Neuronal stem cell (in vitro differentiated cells): ENCODE measurements at regions not wholly inside any gene's neighbourhood (a gene's known extent, or its start where the extent isn't known, plus 50 kb on each side); places are given as distances from the start of the nearest gene placed in this dataset.

Source experiments
- DNase-seq: peaks from one replicate; pipeline ENCODE4 v3.0.0-alpha.2; 2013; ENCODE audit warnings: low spot score
- H2AFZ ChIP-seq: one replicate; pipeline ENCODE4 v1.6.1; 2013; ENCODE audit warnings: mild to moderate bottlenecking, low read length, inconsistent platforms
- H2AK5ac ChIP-seq: 2 replicates; pipeline ENCODE4 v1.6.1; 2013; ENCODE audit warnings: low read depth, mild to moderate bottlenecking, inconsistent platforms, low read length, moderate library complexity, mixed read lengths
- H2BK120ac ChIP-seq: 2 replicates; pipeline ENCODE4 v1.6.1; 2013; ENCODE audit warnings: low read depth, mild to moderate bottlenecking, inconsistent platforms, low read length, moderate library complexity, mixed read lengths
- H2BK12ac ChIP-seq: one replicate; pipeline ENCODE4 v1.6.1; 2013; ENCODE audit warnings: low read length, inconsistent platforms
- H2BK15ac ChIP-seq: 2 replicates; pipeline ENCODE4 v1.6.1; 2013; ENCODE audit warnings: mild to moderate bottlenecking, low read length, inconsistent platforms, mixed read lengths
- H2BK5ac ChIP-seq: one replicate; pipeline ENCODE4 v1.6.1; 2013; ENCODE audit warnings: inconsistent platforms, mild to moderate bottlenecking, low read length, moderate library complexity
- H3K14ac ChIP-seq: one replicate; pipeline ENCODE4 v1.6.1; 2013; ENCODE audit warnings: low read length, inconsistent platforms
- H3K18ac ChIP-seq: 2 replicates; pipeline ENCODE4 v1.6.1; 2013; ENCODE audit warnings: low read length, inconsistent platforms
- H3K23ac ChIP-seq: 2 replicates; pipeline ENCODE4 v1.6.1; 2013; ENCODE audit warnings: low read depth, mild to moderate bottlenecking, mixed read lengths, low read length, inconsistent platforms; ENCODE audit not compliant: poor library complexity
- H3K27ac ChIP-seq: replicated peaks from 3 replicates; pipeline ENCODE4 v1.5.1; 2013; ENCODE audit warnings: low read length, inconsistent platforms
- H3K27me3 ChIP-seq, 3 experiments: 2 replicates each; pipeline ENCODE4 v1.6.1; 2013; ENCODE audit warnings: low read length in 3 of 3, mild to moderate bottlenecking in 2 of 3, inconsistent platforms in 1 of 3, low read depth in 1 of 3, mixed read lengths in 1 of 3, moderate library complexity in 1 of 3; ENCODE audit not compliant: control insufficient read depth in 3 of 3, insufficient read depth in 3 of 3
- H3K36me3 ChIP-seq, 2 donors: replicated peaks in 1 of 2; 2 replicates each; pipeline ENCODE4 v1.6.1; 2013; ENCODE audit warnings: low read length in 2 of 2; ENCODE audit not compliant: control insufficient read depth in 2 of 2, insufficient read depth in 2 of 2
- H3K4ac ChIP-seq: 2 replicates; pipeline ENCODE4 v1.6.1; 2013; ENCODE audit warnings: inconsistent platforms, mild to moderate bottlenecking, low read length, moderate library complexity
- H3K4me1 ChIP-seq, 2 donors: 1 replicate in 1 of 2; 2 replicates in 1 of 2; pipeline ENCODE4 v1.6.1; 2013; ENCODE audit warnings: low read length in 2 of 2, low read depth in 1 of 2; ENCODE audit not compliant: control insufficient read depth in 2 of 2, insufficient read depth in 1 of 2
- H3K4me2 ChIP-seq: one replicate; pipeline ENCODE4 v1.6.1; 2013; ENCODE audit warnings: mild to moderate bottlenecking, low read length, inconsistent platforms; ENCODE audit not compliant: insufficient read depth, poor library complexity, severe bottlenecking
- H3K4me3 ChIP-seq, 2 donors: 2 replicates each; pipeline ENCODE4 v1.5.1; 2013; ENCODE audit warnings: low read length in 2 of 2, mild to moderate bottlenecking in 2 of 2, inconsistent platforms in 1 of 2, moderate library complexity in 1 of 2
- H3K79me1 ChIP-seq: one replicate; pipeline ENCODE4 v1.6.1; 2013; ENCODE audit warnings: low read depth, mild to moderate bottlenecking, inconsistent platforms, low read length, moderate library complexity
- H3K9ac ChIP-seq: one replicate; pipeline ENCODE4 v1.6.1; 2013; ENCODE audit warnings: mild to moderate bottlenecking, low read depth, low read length, inconsistent platforms; ENCODE audit not compliant: poor library complexity
- H3K9me3 ChIP-seq, 2 donors: replicated peaks in 1 of 2; 2 replicates each; pipeline versions ENCODE3 to v1.6.1; 2013; ENCODE audit warnings: low read length in 2 of 2, mild to moderate bottlenecking in 2 of 2, inconsistent platforms in 1 of 2, low read depth in 1 of 2, mixed read lengths in 1 of 2, moderate library complexity in 1 of 2; ENCODE audit not compliant: control insufficient read depth in 2 of 2, insufficient read depth in 1 of 2
- H4K8ac ChIP-seq: one replicate; pipeline ENCODE4 v1.6.1; 2013; ENCODE audit warnings: low read depth, mild to moderate bottlenecking, inconsistent platforms, low read length, moderate library complexity
- H4K91ac ChIP-seq: one replicate; pipeline ENCODE4 v1.6.1; 2013; ENCODE audit warnings: low read length, low read depth, mild to moderate bottlenecking, inconsistent platforms; ENCODE audit not compliant: poor library complexity
- WGBS, 2 donors: extraction: QIAGEN DNeasy Blood & Tissue Kit; methylation state at CpG; one replicate each; pipeline ENCODE4 v1.1.7; 2013; ENCODE audit warnings: missing lambda C conversion rate in 2 of 2, mixed read lengths in 1 of 2; ENCODE audit not compliant: insufficient read length in 2 of 2, insufficient replicate concordance in 1 of 2; ENCODE audit errors: extremely low coverage in 2 of 2; 5-methylcytosine and 5-hydroxymethylcytosine counted together

- no peak overlapping the region for H2AK5ac ChIP-seq
- no peak overlapping the region for H3K4me3 ChIP-seq
- no peaks in the 10 kb centered on the region for H3K4me1 ChIP-seq
- H3K4me2 ChIP-seq: no peak overlapping the region
- no peaks in the 10 kb centered on the region for H3K36me3 ChIP-seq
- H3K27me3 ChIP-seq: no peaks in the 10 kb centered on the region
- H3K27ac ChIP-seq: no peak overlapping the region
- no peak overlapping the region for H4K91ac ChIP-seq
- H3K9me3 ChIP-seq: no peaks in the 10 kb centered on the region
- H3K4ac ChIP-seq: no peak overlapping the region
- no CpG with 5 or more reads among the region's 3 CpGs for WGBS, 2 donors
- no peak overlapping the region for H2AFZ ChIP-seq
- no peak overlapping the region for H2BK15ac ChIP-seq
- no peak overlapping the region for H3K18ac ChIP-seq
- no peak for DNase-seq
- no peak overlapping the region for H3K14ac ChIP-seq
- H3K79me1 ChIP-seq: no peaks in the 10 kb centered on the region
- no peak overlapping the region for H2BK12ac ChIP-seq
- H2BK5ac ChIP-seq: no peak overlapping the region
- no peak overlapping the region for H3K23ac ChIP-seq
- H4K8ac ChIP-seq: no peak overlapping the region
- no peak overlapping the region for H2BK120ac ChIP-seq
- H3K9ac ChIP-seq: no peak overlapping the region
These were observed 200.7 kb upstream of the IL15 start for GRCh38 chr4:141435446-141436225.

GRCh38 chr4:141439223-141439622 is 197.2 kb upstream of the IL15 start:
- Histone ChIP-seq H3K23ac (no peak overlapping the region), H2BK5ac (no peak overlapping the region), H3K9ac (no peak overlapping the region), H3K27ac (no peak overlapping the region), H3K9me3 (no peaks in the 10 kb centered on the region), H3K14ac (no peak overlapping the region), H3K4me2 (no peak overlapping the region), H3K18ac (no peak overlapping the region), H3K27me3 (no peaks in the 10 kb centered on the region), H3K4me1 (no peaks in the 10 kb centered on the region), H2BK12ac (no peak overlapping the region), H4K8ac (no peak overlapping the region), H2BK120ac (no peak overlapping the region), H3K4me3 (no peak overlapping the region), H4K91ac (no peak overlapping the region), H3K4ac (no peak overlapping the region), H2BK15ac (no peak overlapping the region), H2AFZ (no peak overlapping the region), H2AK5ac (no peak overlapping the region), H3K79me1 (no peaks in the 10 kb centered on the region), H3K36me3 (no peaks in the 10 kb centered on the region)
- no peak for DNase-seq
- no CpG with 5 or more reads among the region's 1 CpG for WGBS, 2 donors

DNA sequence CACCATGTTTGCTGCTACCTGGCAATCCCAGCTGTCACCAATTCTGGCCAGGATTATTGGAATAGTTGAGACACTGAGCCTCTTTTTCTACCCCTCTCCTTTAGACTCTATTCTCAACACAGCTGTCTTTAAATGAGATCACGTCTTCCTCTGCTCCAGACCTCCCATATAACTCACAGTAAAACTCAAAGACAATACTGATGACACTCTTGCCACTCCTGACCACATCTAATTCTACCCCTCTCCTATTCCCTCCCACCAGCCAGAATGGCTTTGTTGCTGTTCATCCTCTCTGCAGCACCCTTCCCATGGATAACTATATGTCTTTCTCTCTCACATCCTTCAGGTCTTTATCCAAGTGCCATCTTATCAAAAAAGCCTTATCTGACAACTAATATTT is 188.6 kb upstream of the IL15 start:
- Histone ChIP-seq H3K14ac (no peak overlapping the region), H3K27ac (no peak overlapping the region), H2BK120ac (no peak overlapping the region), H3K4me2 (no peak overlapping the region), H2BK12ac (no peak overlapping the region), H4K8ac (no peak overlapping the region), H3K79me1 (no peaks in the 10 kb centered on the region), H3K27me3 (no peaks in the 10 kb centered on the region), H3K36me3 (no peaks in the 10 kb centered on the region), H3K9me3 (no peaks in the 10 kb centered on the region), H3K4me3 (no peak overlapping the region), H2BK15ac (no peak overlapping the region), H2BK5ac (no peak overlapping the region), H3K4ac (no peak overlapping the region), H2AFZ (no peak overlapping the region), H2AK5ac (no peak overlapping the region), H3K4me1 (no peaks in the 10 kb centered on the region), H3K23ac (no peak overlapping the region), H3K18ac (no peak overlapping the region), H4K91ac (no peak overlapping the region), H3K9ac (no peak overlapping the region)
- no CpG with 5 or more reads among the region's 1 CpG for WGBS, 2 donors
- no peak for DNase-seq

GRCh38 chr4:141448490-141448889 is 187.9 kb upstream of the IL15 start:
- Histone ChIP-seq H2BK5ac (no peak overlapping the region), H3K4me2 (no peak overlapping the region), H3K36me3 (no peaks in the 10 kb centered on the region), H3K23ac (no peak overlapping the region), H3K4me3 (no peak overlapping the region), H3K9ac (no peak overlapping the region), H3K27ac (no peak overlapping the region), H3K27me3 (no peaks in the 10 kb centered on the region), H2BK15ac (no peak overlapping the region), H3K18ac (no peak overlapping the region), H2AFZ (no peak overlapping the region), H3K14ac (no peak overlapping the region), H2BK12ac (no peak overlapping the region), H4K91ac (no peak overlapping the region), H2AK5ac (no peak overlapping the region), H2BK120ac (no peak overlapping the region), H4K8ac (no peak overlapping the region), H3K4me1 (no peaks in the 10 kb centered on the region), H3K9me3 (no peaks in the 10 kb centered on the region), H3K79me1 (no peaks in the 10 kb centered on the region), H3K4ac (no peak overlapping the region)
- no peak for DNase-seq
- WGBS, 2 donors: no CpG with 5 or more reads among the region's 2 CpGs
